Panc1 (cell line): ENCODE measurements at regions not wholly inside any gene's neighbourhood (a gene's known extent, or its start where the extent isn't known, plus 50 kb on each side); places are given as distances from the start of the nearest gene placed in this dataset.

Source experiments
- ATAC-seq: fragments of 200-7000 bp; cut with Tn5 transposase; 2 replicates; pipeline ENCODE4 v1.9.1; 2020; ENCODE audit warnings: mild to moderate bottlenecking, moderate library complexity
- BruUV-seq: library from RNA; stranded (reverse); fragments of 400-500 nt; replicated peaks from 2 replicates; lab custom pipeline; 2021; lab: Mats Ljungman, UMichigan
- CTCF ChIA-PET: fragments of 300-600 bp; sonication (Branson Sonifier 250); formaldehyde crosslinking; loops from one replicate; lab custom pipeline; 2022; ENCODE audit warnings: antibody characterized with exemption; lab: Charles Lee
- POLR2A ChIA-PET: fragments of 300-600 bp; sonication (Branson Sonifier 250); formaldehyde crosslinking; loops from one replicate; lab custom pipeline; 2022; ENCODE audit warnings: antibody characterized with exemption; lab: Charles Lee
- DNase-seq: peaks from one replicate; pipeline ENCODE4 v3.0.0-alpha.2; 2010; ENCODE audit warnings: low read depth, low spot score
- H3K27ac ChIP-seq: 2 replicates; pipeline ENCODE4 v1.5.1; 2011; ENCODE audit warnings: mild to moderate bottlenecking, low read length, inconsistent platforms
- H3K27me3 ChIP-seq: fragments of 200-500 bp; sonication (Bioruptor generic); 2 replicates; pipeline ENCODE4 v1.6.0; 2014; ENCODE audit warnings: low read length, inconsistent platforms; ENCODE audit not compliant: control insufficient read depth, insufficient read depth
- H3K36me3 ChIP-seq: fragments of 200-500 bp; sonication (Bioruptor generic); 2 replicates; pipeline ENCODE4 v1.5.1; 2014; ENCODE audit warnings: inconsistent platforms, mild to moderate bottlenecking, low read length, moderate library complexity; ENCODE audit not compliant: control insufficient read depth, insufficient read depth
- H3K4me1 ChIP-seq: 2 replicates; pipeline ENCODE4 v1.5.1; 2011; ENCODE audit warnings: inconsistent platforms, mild to moderate bottlenecking, low read length, moderate library complexity; ENCODE audit not compliant: control insufficient read depth, insufficient read depth
- H3K4me3 ChIP-seq, 2 experiments: 2 replicates each; pipeline ENCODE4 v1.5.1; 2011 to 2012; ENCODE audit warnings: low read depth in 2 of 2, low read length in 2 of 2, mild to moderate bottlenecking in 2 of 2, inconsistent platforms in 1 of 2, moderate library complexity in 1 of 2
- H3K9me3 ChIP-seq: fragments of 200-500 bp; sonication (Bioruptor generic); 2 replicates; pipeline ENCODE4 v1.5.1; 2014; ENCODE audit warnings: low read depth, mild to moderate bottlenecking, inconsistent platforms, low read length, moderate library complexity; ENCODE audit not compliant: control insufficient read depth, insufficient read depth
- POLR2AphosphoS5 ChIP-seq: IDR thresholded peaks from 2 replicates; pipeline ENCODE4 v1.6.1; 2012; ENCODE audit warnings: mild to moderate bottlenecking, low read depth, low read length, moderate library complexity
- SIN3A ChIP-seq: IDR thresholded peaks from 2 replicates; pipeline ENCODE4 v1.6.1; 2012; ENCODE audit warnings: low read depth, mild to moderate bottlenecking, low read length, moderate library complexity, borderline replicate concordance; ENCODE audit not compliant: insufficient read depth
- TCF7L2 ChIP-seq: IDR thresholded peaks from 2 replicates; pipeline ENCODE4 v1.6.1; 2011; ENCODE audit warnings: mild to moderate bottlenecking, low read depth, low read length, inconsistent platforms
- in situ Hi-C: cut with HindIII; loops from 2 replicates; pipeline ENCODE4 v1.10.0; 2016; ENCODE audit warnings: low sequenced_read_pairs, low pct_unique_long_range_greater_than_20kb
- intact Hi-C: fragments of 100-400 bp; cut with micrococcal nuclease; formaldehyde crosslinking; loops from one replicate; pipeline ENCODE4 v1.10.0; 2022; ENCODE audit not compliant: unreplicated experiment
- TF ChIP-seq, protein P1 (sequence below), 2 experiments: IDR thresholded peaks; 2 replicates each; pipeline ENCODE4 v1.6.1; 2011 to 2012; ENCODE audit warnings: low read depth in 2 of 2, control low read depth in 1 of 2, low read length in 1 of 2, mild to moderate bottlenecking in 1 of 2, moderate library complexity in 1 of 2; ENCODE audit not compliant: insufficient read depth in 1 of 2
- TF ChIP-seq, protein P2 (sequence below): fragments of 450-650 bp; IDR thresholded peaks from 2 replicates; pipeline ENCODE4 v1.5.1; 2017; ENCODE audit warnings: mild to moderate bottlenecking

DNA sequence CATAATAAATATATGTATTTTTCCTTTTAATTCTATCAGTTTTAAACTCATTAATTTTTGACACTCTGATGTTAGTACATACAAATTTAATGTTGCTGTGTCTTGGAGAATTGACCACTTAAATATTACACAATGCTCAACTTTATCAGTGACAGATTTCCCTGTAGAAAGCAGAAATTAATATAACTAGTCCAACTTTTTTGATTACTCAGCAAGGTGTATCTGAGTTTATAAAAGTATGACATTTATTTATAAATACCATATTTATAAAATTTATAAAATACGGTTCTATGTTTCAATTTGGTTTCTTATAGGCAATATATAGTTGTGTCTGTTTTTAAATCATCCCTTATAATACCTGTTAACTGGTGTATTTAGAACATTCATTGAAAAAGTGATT lies 350.0 kb upstream of the EYS start:
- Histone ChIP-seq H3K27ac (no peak overlapping the region), H3K9me3 (no peaks in the 10 kb centered on the region), H3K4me3 (no peak overlapping the region), H3K4me1 (no peaks in the 10 kb centered on the region), H3K36me3 (no peaks in the 10 kb centered on the region), H3K27me3 (no peaks in the 10 kb centered on the region)
- TF ChIP-seq SIN3A (no peak), POLR2AphosphoS5 (no peak), TCF7L2 (no peak)
- TF ChIP-seq, protein P1, sequence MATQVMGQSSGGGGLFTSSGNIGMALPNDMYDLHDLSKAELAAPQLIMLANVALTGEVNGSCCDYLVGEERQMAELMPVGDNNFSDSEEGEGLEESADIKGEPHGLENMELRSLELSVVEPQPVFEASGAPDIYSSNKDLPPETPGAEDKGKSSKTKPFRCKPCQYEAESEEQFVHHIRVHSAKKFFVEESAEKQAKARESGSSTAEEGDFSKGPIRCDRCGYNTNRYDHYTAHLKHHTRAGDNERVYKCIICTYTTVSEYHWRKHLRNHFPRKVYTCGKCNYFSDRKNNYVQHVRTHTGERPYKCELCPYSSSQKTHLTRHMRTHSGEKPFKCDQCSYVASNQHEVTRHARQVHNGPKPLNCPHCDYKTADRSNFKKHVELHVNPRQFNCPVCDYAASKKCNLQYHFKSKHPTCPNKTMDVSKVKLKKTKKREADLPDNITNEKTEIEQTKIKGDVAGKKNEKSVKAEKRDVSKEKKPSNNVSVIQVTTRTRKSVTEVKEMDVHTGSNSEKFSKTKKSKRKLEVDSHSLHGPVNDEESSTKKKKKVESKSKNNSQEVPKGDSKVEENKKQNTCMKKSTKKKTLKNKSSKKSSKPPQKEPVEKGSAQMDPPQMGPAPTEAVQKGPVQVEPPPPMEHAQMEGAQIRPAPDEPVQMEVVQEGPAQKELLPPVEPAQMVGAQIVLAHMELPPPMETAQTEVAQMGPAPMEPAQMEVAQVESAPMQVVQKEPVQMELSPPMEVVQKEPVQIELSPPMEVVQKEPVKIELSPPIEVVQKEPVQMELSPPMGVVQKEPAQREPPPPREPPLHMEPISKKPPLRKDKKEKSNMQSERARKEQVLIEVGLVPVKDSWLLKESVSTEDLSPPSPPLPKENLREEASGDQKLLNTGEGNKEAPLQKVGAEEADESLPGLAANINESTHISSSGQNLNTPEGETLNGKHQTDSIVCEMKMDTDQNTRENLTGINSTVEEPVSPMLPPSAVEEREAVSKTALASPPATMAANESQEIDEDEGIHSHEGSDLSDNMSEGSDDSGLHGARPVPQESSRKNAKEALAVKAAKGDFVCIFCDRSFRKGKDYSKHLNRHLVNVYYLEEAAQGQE (IDR thresholded peaks at IDR 0.05; ENCODE audit: insufficient read depth in 1 of 2, low read depth in 2 of 2, low read length in 1 of 2): no peak
- TF ChIP-seq, protein P2, sequence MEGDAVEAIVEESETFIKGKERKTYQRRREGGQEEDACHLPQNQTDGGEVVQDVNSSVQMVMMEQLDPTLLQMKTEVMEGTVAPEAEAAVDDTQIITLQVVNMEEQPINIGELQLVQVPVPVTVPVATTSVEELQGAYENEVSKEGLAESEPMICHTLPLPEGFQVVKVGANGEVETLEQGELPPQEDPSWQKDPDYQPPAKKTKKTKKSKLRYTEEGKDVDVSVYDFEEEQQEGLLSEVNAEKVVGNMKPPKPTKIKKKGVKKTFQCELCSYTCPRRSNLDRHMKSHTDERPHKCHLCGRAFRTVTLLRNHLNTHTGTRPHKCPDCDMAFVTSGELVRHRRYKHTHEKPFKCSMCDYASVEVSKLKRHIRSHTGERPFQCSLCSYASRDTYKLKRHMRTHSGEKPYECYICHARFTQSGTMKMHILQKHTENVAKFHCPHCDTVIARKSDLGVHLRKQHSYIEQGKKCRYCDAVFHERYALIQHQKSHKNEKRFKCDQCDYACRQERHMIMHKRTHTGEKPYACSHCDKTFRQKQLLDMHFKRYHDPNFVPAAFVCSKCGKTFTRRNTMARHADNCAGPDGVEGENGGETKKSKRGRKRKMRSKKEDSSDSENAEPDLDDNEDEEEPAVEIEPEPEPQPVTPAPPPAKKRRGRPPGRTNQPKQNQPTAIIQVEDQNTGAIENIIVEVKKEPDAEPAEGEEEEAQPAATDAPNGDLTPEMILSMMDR: no peak
- no peak for ATAC-seq
- in situ Hi-C loops: no loop called here
- intact Hi-C loops: no loop called here
- no TSS peak for BruUV-seq
- POLR2A ChIA-PET: no interaction called here
- CTCF ChIA-PET: no interaction called here
- DNase-seq: no peak

- DNase-seq (no peak), ATAC-seq (no peak)
- Histone ChIP-seq H3K4me1 (no peaks in the 10 kb centered on the region), H3K4me3 (no peak overlapping the region), H3K9me3 (no peaks in the 10 kb centered on the region), H3K27me3 (no peaks in the 10 kb centered on the region), H3K27ac (no peak overlapping the region), H3K36me3 (no peaks in the 10 kb centered on the region)
- intact Hi-C loops: no loop called here
- in situ Hi-C loops: no loop called here
- BruUV-seq: no TSS peak
- ChIA-PET POLR2A (no interaction called here), CTCF (no interaction called here)
- TF ChIP-seq SIN3A (no peak), POLR2AphosphoS5 (no peak)
- TF ChIP-seq, protein P1 (IDR thresholded peaks at IDR 0.05; ENCODE audit: insufficient read depth in 1 of 2, low read depth in 2 of 2, low read length in 1 of 2): no peak
- TF ChIP-seq, protein P2: no peak
Observed at GRCh38 chr6:66054967-66055366, 347.9 kb upstream of the EYS start.
